GM23338 (cell line): ENCODE measurements at regions not wholly inside any gene's neighbourhood (a gene's known extent, or its start where the extent isn't known, plus 50 kb on each side); places are given as distances from the start of the nearest gene placed in this dataset.

Experiments
- ATAC-seq: fragments of 200-7000 bp; cut with Tn5 transposase; 3 replicates; pipeline ENCODE4 v1.9.1; 2020
- DNase-seq: peaks from one replicate; pipeline ENCODE4 v3.0.0-alpha.2; 2015; ENCODE audit warnings: low spot score
- H2AFZ ChIP-seq: fragments of 200-600 bp; sonication (generic); 2 replicates; pipeline ENCODE4 v1.8.0; 2016; ENCODE audit warnings: antibody characterized with exemption, mild to moderate bottlenecking, moderate library complexity
- H3F3A ChIP-seq: fragments of 200-600 bp; sonication (generic); replicated peaks from 2 replicates; pipeline ENCODE4 v1.8.0; 2017; ENCODE audit warnings: antibody characterized with exemption, mixed run types, low read depth
- H3K27ac ChIP-seq: fragments of 200-600 bp; sonication (generic); 2 replicates; pipeline ENCODE4 v1.6.1; 2016; ENCODE audit warnings: low read depth
- H3K27me3 ChIP-seq: fragments of 200-600 bp; sonication (generic); 2 replicates; pipeline ENCODE4 v1.8.0; 2016; ENCODE audit warnings: mild to moderate bottlenecking, mixed run types, moderate library complexity; ENCODE audit not compliant: insufficient read depth
- H3K36me3 ChIP-seq: fragments of 200-600 bp; sonication (generic); 2 replicates; pipeline ENCODE4 v1.8.0; 2016; ENCODE audit warnings: mild to moderate bottlenecking; ENCODE audit not compliant: insufficient read depth
- H3K4me1 ChIP-seq: fragments of 200-600 bp; sonication (generic); 2 replicates; pipeline ENCODE4 v1.8.0; 2016; ENCODE audit warnings: mild to moderate bottlenecking, moderate library complexity; ENCODE audit not compliant: insufficient read depth
- H3K4me2 ChIP-seq: fragments of 200-600 bp; sonication (generic); 2 replicates; pipeline ENCODE4 v1.7.1; 2017; ENCODE audit warnings: mixed run types
- H3K4me3 ChIP-seq: fragments of 200-600 bp; sonication (generic); 2 replicates; pipeline ENCODE4 v1.6.1; 2016; ENCODE audit warnings: mixed run types
- H3K79me2 ChIP-seq: fragments of 200-600 bp; sonication (generic); replicated peaks from 2 replicates; pipeline ENCODE4 v1.8.0; 2017; ENCODE audit warnings: mild to moderate bottlenecking; ENCODE audit not compliant: insufficient read depth
- H3K9me2 ChIP-seq: fragments of 200-600 bp; sonication (generic); 2 replicates; pipeline ENCODE4 v1.8.0; 2017; ENCODE audit not compliant: insufficient read depth
- H4K20me1 ChIP-seq: fragments of 200-600 bp; sonication (generic); replicated peaks from 2 replicates; pipeline ENCODE4 v1.8.0; 2017; ENCODE audit warnings: mild to moderate bottlenecking; ENCODE audit not compliant: insufficient read depth
- H3K27ac Mint-ChIP-seq: 2 replicates; pipeline ENCODE4 v1.8.0; 2020; ENCODE audit warnings: inconsistent platforms, mild to moderate bottlenecking, moderate library complexity, mixed read lengths
- H3K27me3 Mint-ChIP-seq: 3 replicates; pipeline ENCODE4 v1.8.0; 2022; ENCODE audit warnings: low read depth, mild to moderate bottlenecking, moderate library complexity, mixed read lengths, inconsistent platforms; ENCODE audit not compliant: insufficient read depth, poor library complexity
- H3K36me3 Mint-ChIP-seq: 3 replicates; pipeline ENCODE4 v1.8.0; 2021; ENCODE audit warnings: low read depth, mild to moderate bottlenecking, inconsistent platforms, moderate library complexity, mixed read lengths
- H3K4me1 Mint-ChIP-seq: 3 replicates; pipeline ENCODE4 v1.8.0; 2020; ENCODE audit warnings: mild to moderate bottlenecking, inconsistent platforms, mixed read lengths
- H3K4me3 Mint-ChIP-seq: 3 replicates; pipeline ENCODE4 v1.8.0; 2021; ENCODE audit warnings: moderate library complexity, mild to moderate bottlenecking, inconsistent platforms, mixed read lengths
- H3K9me3 Mint-ChIP-seq: 3 replicates; pipeline ENCODE4 v1.8.0; 2020; ENCODE audit warnings: moderate library complexity, mild to moderate bottlenecking, inconsistent platforms, mixed read lengths
- CREB1 ChIP-seq: fragments of 250-450 bp; sonication (Bioruptor Pico); IDR thresholded peaks from 2 replicates; pipeline ENCODE4 v1.5.0; 2020; ENCODE audit warnings: low read depth, mild to moderate bottlenecking, moderate library complexity
- EZH2 ChIP-seq: fragments of 200-600 bp; sonication (generic); IDR thresholded peaks from one replicate; pipeline ENCODE4 v1.8.0; 2017; ENCODE audit warnings: antibody characterized with exemption, mild to moderate bottlenecking, low read depth; ENCODE audit not compliant: unreplicated experiment
- NANOG ChIP-seq: IDR thresholded peaks from 2 replicates; pipeline ENCODE4 v1.6.1; 2016; ENCODE audit warnings: antibody characterized with exemption, borderline replicate concordance
- POLR2AphosphoS5 ChIP-seq: IDR thresholded peaks from 2 replicates; pipeline ENCODE4 v1.6.1; 2016; ENCODE audit warnings: antibody characterized with exemption, low read depth
- ZNF114 ChIP-seq: fragments of 250-450 bp; sonication (Bioruptor Pico); IDR thresholded peaks from 2 replicates; pipeline ENCODE4 v1.5.0; 2020; ENCODE audit warnings: mild to moderate bottlenecking, moderate library complexity
- ZNF331 ChIP-seq: fragments of 250-450 bp; sonication (Bioruptor Pico); IDR thresholded peaks from 2 replicates; pipeline ENCODE4 v1.5.0; 2020; ENCODE audit warnings: low read depth, mild to moderate bottlenecking, moderate library complexity
- TF ChIP-seq, protein P1 (sequence below): fragments of 250-450 bp; sonication (Bioruptor Pico); IDR thresholded peaks from 2 replicates; pipeline ENCODE4 v1.5.0; 2020; ENCODE audit warnings: mild to moderate bottlenecking, moderate library complexity
- TF ChIP-seq, protein P2 (sequence below), 2 experiments: fragments of 200-600 bp in 1 of 2; sonication (generic) in 1 of 2; conservative IDR thresholded peaks; 2 replicates each; pipeline versions ENCODE4 v1.5.1 to v1.6.1; 2016 to 2017; ENCODE audit warnings: antibody characterized with exemption in 2 of 2, low read depth in 2 of 2, mild to moderate bottlenecking in 2 of 2, moderate library complexity in 1 of 2

DNA sequence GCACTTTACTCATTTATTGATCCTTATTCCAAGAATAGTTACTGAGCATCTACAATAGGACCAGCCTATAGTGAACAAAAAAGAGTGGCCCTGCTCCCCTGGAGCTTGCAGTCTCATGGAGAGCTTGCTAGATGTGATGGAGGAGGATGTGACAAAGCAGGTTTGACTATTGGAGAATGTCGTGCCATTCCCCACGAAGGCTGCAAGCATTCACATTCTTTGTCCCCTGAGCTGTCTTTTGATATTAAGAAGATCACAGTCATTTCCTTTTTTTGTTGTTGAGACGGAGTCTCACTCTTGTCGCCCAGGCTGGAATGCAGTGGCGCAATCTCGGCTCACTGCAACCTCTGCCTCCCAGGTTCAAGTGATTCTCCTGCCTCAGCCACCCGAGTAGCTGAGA, 115.0 kb upstream of the ADAMTS18 start (continued):
- TF ChIP-seq, protein P1, sequence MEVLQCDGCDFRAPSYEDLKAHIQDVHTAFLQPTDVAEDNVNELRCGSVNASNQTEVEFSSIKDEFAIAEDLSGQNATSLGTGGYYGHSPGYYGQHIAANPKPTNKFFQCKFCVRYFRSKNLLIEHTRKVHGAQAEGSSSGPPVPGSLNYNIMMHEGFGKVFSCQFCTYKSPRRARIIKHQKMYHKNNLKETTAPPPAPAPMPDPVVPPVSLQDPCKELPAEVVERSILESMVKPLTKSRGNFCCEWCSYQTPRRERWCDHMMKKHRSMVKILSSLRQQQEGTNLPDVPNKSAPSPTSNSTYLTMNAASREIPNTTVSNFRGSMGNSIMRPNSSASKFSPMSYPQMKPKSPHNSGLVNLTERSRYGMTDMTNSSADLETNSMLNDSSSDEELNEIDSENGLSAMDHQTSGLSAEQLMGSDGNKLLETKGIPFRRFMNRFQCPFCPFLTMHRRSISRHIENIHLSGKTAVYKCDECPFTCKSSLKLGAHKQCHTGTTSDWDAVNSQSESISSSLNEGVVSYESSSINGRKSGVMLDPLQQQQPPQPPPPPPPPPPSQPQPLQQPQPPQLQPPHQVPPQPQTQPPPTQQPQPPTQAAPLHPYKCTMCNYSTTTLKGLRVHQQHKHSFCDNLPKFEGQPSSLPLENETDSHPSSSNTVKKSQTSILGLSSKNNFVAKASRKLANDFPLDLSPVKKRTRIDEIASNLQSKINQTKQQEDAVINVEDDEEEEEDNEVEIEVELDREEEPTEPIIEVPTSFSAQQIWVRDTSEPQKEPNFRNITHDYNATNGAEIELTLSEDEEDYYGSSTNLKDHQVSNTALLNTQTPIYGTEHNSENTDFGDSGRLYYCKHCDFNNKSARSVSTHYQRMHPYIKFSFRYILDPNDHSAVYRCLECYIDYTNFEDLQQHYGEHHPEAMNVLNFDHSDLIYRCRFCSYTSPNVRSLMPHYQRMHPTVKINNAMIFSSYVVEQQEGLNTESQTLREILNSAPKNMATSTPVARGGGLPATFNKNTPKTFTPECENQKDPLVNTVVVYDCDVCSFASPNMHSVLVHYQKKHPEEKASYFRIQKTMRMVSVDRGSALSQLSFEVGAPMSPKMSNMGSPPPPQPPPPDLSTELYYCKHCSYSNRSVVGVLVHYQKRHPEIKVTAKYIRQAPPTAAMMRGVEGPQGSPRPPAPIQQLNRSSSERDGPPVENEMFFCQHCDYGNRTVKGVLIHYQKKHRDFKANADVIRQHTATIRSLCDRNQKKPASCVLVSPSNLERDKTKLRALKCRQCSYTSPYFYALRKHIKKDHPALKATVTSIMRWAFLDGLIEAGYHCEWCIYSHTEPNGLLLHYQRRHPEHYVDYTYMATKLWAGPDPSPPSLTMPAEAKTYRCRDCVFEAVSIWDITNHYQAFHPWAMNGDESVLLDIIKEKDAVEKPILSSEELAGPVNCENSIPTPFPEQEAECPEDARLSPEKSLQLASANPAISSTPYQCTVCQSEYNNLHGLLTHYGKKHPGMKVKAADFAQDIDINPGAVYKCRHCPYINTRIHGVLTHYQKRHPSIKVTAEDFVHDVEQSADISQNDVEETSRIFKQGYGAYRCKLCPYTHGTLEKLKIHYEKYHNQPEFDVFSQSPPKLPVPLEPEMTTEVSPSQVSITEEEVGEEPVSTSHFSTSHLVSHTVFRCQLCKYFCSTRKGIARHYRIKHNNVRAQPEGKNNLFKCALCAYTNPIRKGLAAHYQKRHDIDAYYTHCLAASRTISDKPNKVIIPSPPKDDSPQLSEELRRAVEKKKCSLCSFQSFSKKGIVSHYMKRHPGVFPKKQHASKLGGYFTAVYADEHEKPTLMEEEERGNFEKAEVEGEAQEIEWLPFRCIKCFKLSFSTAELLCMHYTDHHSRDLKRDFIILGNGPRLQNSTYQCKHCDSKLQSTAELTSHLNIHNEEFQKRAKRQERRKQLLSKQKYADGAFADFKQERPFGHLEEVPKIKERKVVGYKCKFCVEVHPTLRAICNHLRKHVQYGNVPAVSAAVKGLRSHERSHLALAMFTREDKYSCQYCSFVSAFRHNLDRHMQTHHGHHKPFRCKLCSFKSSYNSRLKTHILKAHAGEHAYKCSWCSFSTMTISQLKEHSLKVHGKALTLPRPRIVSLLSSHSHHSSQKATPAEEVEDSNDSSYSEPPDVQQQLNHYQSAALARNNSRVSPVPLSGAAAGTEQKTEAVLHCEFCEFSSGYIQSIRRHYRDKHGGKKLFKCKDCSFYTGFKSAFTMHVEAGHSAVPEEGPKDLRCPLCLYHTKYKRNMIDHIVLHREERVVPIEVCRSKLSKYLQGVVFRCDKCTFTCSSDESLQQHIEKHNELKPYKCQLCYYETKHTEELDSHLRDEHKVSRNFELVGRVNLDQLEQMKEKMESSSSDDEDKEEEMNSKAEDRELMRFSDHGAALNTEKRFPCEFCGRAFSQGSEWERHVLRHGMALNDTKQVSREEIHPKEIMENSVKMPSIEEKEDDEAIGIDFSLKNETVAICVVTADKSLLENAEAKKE (CRISPR knock-in tag) = no peak
- TF ChIP-seq EZH2 (no peak), NANOG (no peak)

DNA sequence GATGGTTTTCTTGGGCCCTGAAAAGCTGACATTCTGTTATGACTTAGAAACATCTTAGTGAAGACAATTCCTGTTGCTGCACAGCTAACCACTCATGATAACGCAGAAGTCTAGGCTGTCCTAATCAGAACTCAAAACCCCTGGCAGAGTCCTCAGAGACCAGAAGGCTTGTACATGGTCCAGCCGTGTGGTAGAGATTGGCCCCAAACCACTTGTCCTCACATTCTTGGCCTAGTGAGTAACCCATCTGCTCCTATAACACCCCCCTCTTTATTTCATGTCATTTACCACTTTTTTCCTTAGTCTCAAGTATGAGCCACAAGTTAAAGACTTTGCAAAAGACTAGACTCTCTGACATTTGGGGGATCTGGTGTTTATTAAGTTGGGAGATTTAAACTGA, 116.5 kb upstream of the ADAMTS18 start:
- Histone ChIP-seq H3F3A (no peaks in the 10 kb centered on the region), H3K36me3 (no peaks in the 10 kb centered on the region), H3K27me3 (no peaks in the 10 kb centered on the region), H2AFZ (0 out of 2 replicates have a peak overlapping the region, but pooled peaks have one; percentile 52), H3K4me3 (no peak overlapping the region), H3K27ac (no peak overlapping the region), H3K4me2 (no peak overlapping the region), H4K20me1 (no peaks in the 10 kb centered on the region), H3K4me1 (no peaks in the 10 kb centered on the region), H3K9me2 (no peaks in the 10 kb centered on the region), H3K79me2 (no peaks in the 10 kb centered on the region)
- Mint-ChIP-seq H3K27me3 (no peaks in the 10 kb centered on the region), H3K36me3 (no peaks in the 10 kb centered on the region), H3K27ac (no peak overlapping the region), H3K4me3 (no peak overlapping the region), H3K9me3 (no peaks in the 10 kb centered on the region), H3K4me1 (peaks cover 17% of the 10 kb centered on the region)
- DNase-seq (no peak), ATAC-seq (no peak)
- no peak for TF ChIP-seq EZH2
- TF ChIP-seq ZNF331 = no peak
- TF ChIP-seq, protein P2, sequence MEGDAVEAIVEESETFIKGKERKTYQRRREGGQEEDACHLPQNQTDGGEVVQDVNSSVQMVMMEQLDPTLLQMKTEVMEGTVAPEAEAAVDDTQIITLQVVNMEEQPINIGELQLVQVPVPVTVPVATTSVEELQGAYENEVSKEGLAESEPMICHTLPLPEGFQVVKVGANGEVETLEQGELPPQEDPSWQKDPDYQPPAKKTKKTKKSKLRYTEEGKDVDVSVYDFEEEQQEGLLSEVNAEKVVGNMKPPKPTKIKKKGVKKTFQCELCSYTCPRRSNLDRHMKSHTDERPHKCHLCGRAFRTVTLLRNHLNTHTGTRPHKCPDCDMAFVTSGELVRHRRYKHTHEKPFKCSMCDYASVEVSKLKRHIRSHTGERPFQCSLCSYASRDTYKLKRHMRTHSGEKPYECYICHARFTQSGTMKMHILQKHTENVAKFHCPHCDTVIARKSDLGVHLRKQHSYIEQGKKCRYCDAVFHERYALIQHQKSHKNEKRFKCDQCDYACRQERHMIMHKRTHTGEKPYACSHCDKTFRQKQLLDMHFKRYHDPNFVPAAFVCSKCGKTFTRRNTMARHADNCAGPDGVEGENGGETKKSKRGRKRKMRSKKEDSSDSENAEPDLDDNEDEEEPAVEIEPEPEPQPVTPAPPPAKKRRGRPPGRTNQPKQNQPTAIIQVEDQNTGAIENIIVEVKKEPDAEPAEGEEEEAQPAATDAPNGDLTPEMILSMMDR (conservative IDR thresholded peaks at IDR 0.05; ENCODE audit: low read depth in 2 of 2) = no peak
- TF ChIP-seq ZNF114 (CRISPR knock-in tag) = no peak
- TF ChIP-seq, protein P1 (CRISPR knock-in tag) = no peak
- TF ChIP-seq CREB1 (CRISPR knock-in tag) = no peak
- TF ChIP-seq POLR2AphosphoS5 = no peak
